Ascending aorta (tissue), 2 donors: ENCODE measurements at regions not wholly inside any gene's neighbourhood (a gene's known extent, or its start where the extent isn't known, plus 50 kb on each side); places are given as distances from the start of the nearest gene placed in this dataset.

Experiments
- DNase-seq, 2 donors: peaks; one replicate each; pipeline ENCODE4 v3.0.0-alpha.2; 2019; ENCODE audit warnings: low spot score in 2 of 2
- H3K27ac ChIP-seq, 2 donors: fragments of 200-600 bp; sonication (generic); one replicate each; pipeline ENCODE4 v1.5.1; 2016 to 2017; ENCODE audit warnings: mild to moderate bottlenecking in 1 of 2
- H3K27me3 ChIP-seq: fragments of 200-600 bp; sonication (generic); one replicate; pipeline ENCODE4 v1.5.1; 2017
- H3K36me3 ChIP-seq, 2 donors: fragments of 200-600 bp; sonication (generic); one replicate each; pipeline ENCODE4 v1.5.1; 2016
- H3K4me1 ChIP-seq, 2 donors: fragments of 200-600 bp; sonication (generic); one replicate each; pipeline ENCODE4 v1.5.1; 2016 to 2017; ENCODE audit warnings: mild to moderate bottlenecking in 1 of 2
- H3K4me3 ChIP-seq, 2 donors: fragments of 200-600 bp; sonication (generic); one replicate each; pipeline ENCODE4 v1.5.1; 2016 to 2017; ENCODE audit warnings: mild to moderate bottlenecking in 1 of 2
- H3K9me3 ChIP-seq, 2 donors: fragments of 200-600 bp; sonication (generic); one replicate each; pipeline ENCODE4 v1.5.1; 2016
- CTCF ChIP-seq, 3 experiments: fragments of 200-600 bp in 2 of 3; fragments of 450-650 bp in 1 of 3; sonication (generic) in 2 of 3; IDR thresholded peaks; one replicate each; pipeline ENCODE4 v1.5.1; 2016 to 2019; ENCODE audit warnings: antibody characterized with exemption in 3 of 3, mild to moderate bottlenecking in 1 of 3, moderate library complexity in 1 of 3
- intact Hi-C: fragments of 100-400 bp; cut with DNase I; formaldehyde crosslinking; loops from one replicate; pipeline ENCODE4 v1.15.1; 2023

- intact Hi-C loops: no loop called here
- no peak for TF ChIP-seq CTCF (IDR thresholded peaks at IDR 0.05)
- no peak for DNase-seq
- no peak overlapping the region for H3K27ac ChIP-seq
- no peaks in the 10 kb centered on the region for H3K27me3 ChIP-seq
- H3K9me3 ChIP-seq: no peaks in the 10 kb centered on the region
- H3K4me3 ChIP-seq: no peak overlapping the region
- no peaks in the 10 kb centered on the region for H3K4me1 ChIP-seq
- H3K36me3 ChIP-seq: no peaks in the 10 kb centered on the region
These were observed 173.4 kb downstream of the MRPL14 start for GRCh38 chr6:43953794-43954310.

GRCh38 chr6:43953256-43953655, 174.0 kb downstream of the MRPL14 start:
- Histone ChIP-seq H3K36me3 (no peaks in the 10 kb centered on the region), H3K4me3 (no peak overlapping the region), H3K4me1 (no peaks in the 10 kb centered on the region), H3K27ac (no peak overlapping the region), H3K27me3 (no peaks in the 10 kb centered on the region), H3K9me3 (no peaks in the 10 kb centered on the region)
- no peak for DNase-seq
- intact Hi-C loops: no loop called here
- no peak for TF ChIP-seq CTCF (IDR thresholded peaks at IDR 0.05)

- no peak overlapping the region for H3K4me3 ChIP-seq
- TF ChIP-seq CTCF (IDR thresholded peaks at IDR 0.05): no peak
- H3K27ac ChIP-seq: no peak overlapping the region
- no peaks in the 10 kb centered on the region for H3K9me3 ChIP-seq
- H3K27me3 ChIP-seq: no peaks in the 10 kb centered on the region
- intact Hi-C loops: no loop called here
- no peaks in the 10 kb centered on the region for H3K4me1 ChIP-seq
- no peaks in the 10 kb centered on the region for H3K36me3 ChIP-seq
- no peak for DNase-seq
These were observed 174.5 kb downstream of the MRPL14 start for GRCh38 chr6:43952746-43953145.

GRCh38 chr6:43951756-43952675, 175.2 kb downstream of the MRPL14 start:
- Histone ChIP-seq H3K36me3 (no peaks in the 10 kb centered on the region), H3K4me1 (no peaks in the 10 kb centered on the region), H3K9me3 (no peaks in the 10 kb centered on the region), H3K27me3 (no peaks in the 10 kb centered on the region), H3K4me3 (no peak overlapping the region), H3K27ac (no peak overlapping the region)
- no peak for TF ChIP-seq CTCF (IDR thresholded peaks at IDR 0.05)
- intact Hi-C loops: no loop called here
- no peak for DNase-seq

GRCh38 chr6:43951063-43951755, 176.0 kb downstream of the MRPL14 start:
- DNase-seq: peak in 1 of 2 donors; percentile 58
- peak in 1 of 3 experiments; percentile 24 for TF ChIP-seq CTCF (IDR thresholded peaks at IDR 0.05)
- intact Hi-C loops: no loop called here
- H3K4me3 ChIP-seq: no peak overlapping the region
- no peak overlapping the region for H3K27ac ChIP-seq
- no peaks in the 10 kb centered on the region for H3K27me3 ChIP-seq
- H3K4me1 ChIP-seq: no peaks in the 10 kb centered on the region
- no peaks in the 10 kb centered on the region for H3K9me3 ChIP-seq
- no peaks in the 10 kb centered on the region for H3K36me3 ChIP-seq
